ENCODE measurements at regions not wholly inside any gene's neighbourhood (a gene's known extent, or its start where the extent isn't known, plus 50 kb on each side); places are given as distances from the start of the nearest gene placed in this dataset.
"Not testable (repeated sequence)": the region's sequence is repeated elsewhere in the genome, so short reads cannot be mapped to it uniquely, and the experiment has no call there.

- TF ChIP-seq POLR2A (IDR thresholded peaks at IDR 0.05; ENCODE audit: low read depth, low read length); JUN (IDR thresholded peaks at IDR 0.05; ENCODE audit: borderline replicate concordance, insufficient read depth, insufficient read length, low read depth); POLR2AphosphoS5 (IDR thresholded peaks at IDR 0.05; ENCODE audit: insufficient read depth, low read depth, low read length); FOS (IDR thresholded peaks at IDR 0.05; ENCODE audit: borderline replicate concordance, insufficient read depth, low read length); EZH2 (IDR thresholded peaks at IDR 0.05; ENCODE audit: borderline replicate concordance, low read depth, low read length, severe bottlenecking): not testable (repeated sequence)
- TF ChIP-seq, protein P1, sequence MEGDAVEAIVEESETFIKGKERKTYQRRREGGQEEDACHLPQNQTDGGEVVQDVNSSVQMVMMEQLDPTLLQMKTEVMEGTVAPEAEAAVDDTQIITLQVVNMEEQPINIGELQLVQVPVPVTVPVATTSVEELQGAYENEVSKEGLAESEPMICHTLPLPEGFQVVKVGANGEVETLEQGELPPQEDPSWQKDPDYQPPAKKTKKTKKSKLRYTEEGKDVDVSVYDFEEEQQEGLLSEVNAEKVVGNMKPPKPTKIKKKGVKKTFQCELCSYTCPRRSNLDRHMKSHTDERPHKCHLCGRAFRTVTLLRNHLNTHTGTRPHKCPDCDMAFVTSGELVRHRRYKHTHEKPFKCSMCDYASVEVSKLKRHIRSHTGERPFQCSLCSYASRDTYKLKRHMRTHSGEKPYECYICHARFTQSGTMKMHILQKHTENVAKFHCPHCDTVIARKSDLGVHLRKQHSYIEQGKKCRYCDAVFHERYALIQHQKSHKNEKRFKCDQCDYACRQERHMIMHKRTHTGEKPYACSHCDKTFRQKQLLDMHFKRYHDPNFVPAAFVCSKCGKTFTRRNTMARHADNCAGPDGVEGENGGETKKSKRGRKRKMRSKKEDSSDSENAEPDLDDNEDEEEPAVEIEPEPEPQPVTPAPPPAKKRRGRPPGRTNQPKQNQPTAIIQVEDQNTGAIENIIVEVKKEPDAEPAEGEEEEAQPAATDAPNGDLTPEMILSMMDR (IDR thresholded peaks at IDR 0.05; ENCODE audit: extremely low read depth in 1 of 2, insufficient read depth in 1 of 2, low read depth in 1 of 2, low read length in 2 of 2) = not testable (repeated sequence)
- TF ChIP-seq, protein P2, sequence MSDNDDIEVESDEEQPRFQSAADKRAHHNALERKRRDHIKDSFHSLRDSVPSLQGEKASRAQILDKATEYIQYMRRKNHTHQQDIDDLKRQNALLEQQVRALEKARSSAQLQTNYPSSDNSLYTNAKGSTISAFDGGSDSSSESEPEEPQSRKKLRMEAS (IDR thresholded peaks at IDR 0.05; ENCODE audit: insufficient read depth, insufficient read length) = not testable (repeated sequence)
These were observed 228.8 kb upstream of the SGCG start for GRCh38 chr13:22952018-22952417.

Measured in endothelial cell of umbilical vein (primary cell).